Liver (tissue), 8 donors: ENCODE measurements at regions not wholly inside any gene's neighbourhood (a gene's known extent, or its start where the extent isn't known, plus 50 kb on each side); places are given as distances from the start of the nearest gene placed in this dataset.

Experiments used
- DNase-seq: peaks from one replicate; pipeline ENCODE4 v3.0.0-alpha.2; 2017; ENCODE audit warnings: low spot score
- H3K27ac ChIP-seq, 2 donors: one replicate each; pipeline ENCODE4 v1.7.0; 2013; ENCODE audit warnings: inconsistent platforms in 2 of 2, low read length in 2 of 2, control low read depth in 1 of 2, low read depth in 1 of 2, mild to moderate bottlenecking in 1 of 2
- H3K27me3 ChIP-seq, 4 donors: one replicate each; pipeline versions ENCODE4 v1.6.1 to v1.7.0; 2013; ENCODE audit warnings: low read length in 3 of 4, inconsistent platforms in 1 of 4, mild to moderate bottlenecking in 1 of 4, moderate library complexity in 1 of 4; ENCODE audit not compliant: control insufficient read depth in 4 of 4, insufficient read depth in 4 of 4
- H3K36me3 ChIP-seq, 4 donors: one replicate each; pipeline versions ENCODE4 v1.6.1 to v1.7.0; 2013; ENCODE audit warnings: low read length in 3 of 4, mild to moderate bottlenecking in 3 of 4, low read depth in 1 of 4, moderate library complexity in 1 of 4; ENCODE audit not compliant: control insufficient read depth in 4 of 4, insufficient read depth in 3 of 4
- H3K4me1 ChIP-seq, 4 donors: one replicate each; pipeline versions ENCODE4 v1.6.1 to v1.7.0; 2013; ENCODE audit warnings: low read length in 3 of 4, mild to moderate bottlenecking in 3 of 4, moderate library complexity in 1 of 4; ENCODE audit not compliant: control insufficient read depth in 4 of 4, insufficient read depth in 4 of 4
- H3K4me3 ChIP-seq, 3 donors: one replicate each; pipeline versions ENCODE4 v1.6.1 to v1.7.0; 2013; ENCODE audit warnings: low read length in 3 of 3, control low read depth in 1 of 3, low read depth in 1 of 3, mild to moderate bottlenecking in 1 of 3
- H3K9ac ChIP-seq, 2 donors: one replicate each; pipeline ENCODE4 v1.7.0; 2013; ENCODE audit warnings: low read length in 2 of 2, mild to moderate bottlenecking in 2 of 2, moderate library complexity in 2 of 2, control low read depth in 1 of 2, low read depth in 1 of 2
- H3K9me3 ChIP-seq, 4 donors: one replicate each; pipeline versions ENCODE4 v1.6.1 to v1.7.0; 2013; ENCODE audit warnings: low read length in 3 of 4; ENCODE audit not compliant: control insufficient read depth in 4 of 4
- ATF3 ChIP-seq: IDR thresholded peaks from 2 replicates; pipeline ENCODE4 v1.6.1; 2016; ENCODE audit warnings: antibody characterized with exemption
- CTCF ChIP-seq: fragments of 150-350 bp; IDR thresholded peaks from 2 replicates; pipeline ENCODE4 v1.5.1; 2017; ENCODE audit warnings: improper control_type of control experiment, low read depth, low read length; ENCODE audit not compliant: missing input control
- EGR1 ChIP-seq, 2 donors: IDR thresholded peaks; 2 replicates each; pipeline ENCODE4 v1.6.1; 2016 to 2018; ENCODE audit warnings: antibody characterized with exemption in 2 of 2, low read depth in 2 of 2
- FOXA1 ChIP-seq: IDR thresholded peaks from 2 replicates; pipeline ENCODE4 v1.6.1; 2016; ENCODE audit warnings: antibody characterized with exemption
- FOXA2 ChIP-seq: IDR thresholded peaks from 2 replicates; pipeline ENCODE4 v1.6.1; 2016; ENCODE audit warnings: antibody characterized with exemption
- GABPA ChIP-seq, 2 donors: IDR thresholded peaks in 1 of 2; conservative IDR thresholded peaks in 1 of 2; 2 replicates each; pipeline ENCODE4 v1.6.1; 2016; ENCODE audit warnings: antibody characterized with exemption in 2 of 2, mild to moderate bottlenecking in 1 of 2, moderate library complexity in 1 of 2
- HNF4A ChIP-seq, 2 donors: conservative IDR thresholded peaks; 2 replicates each; pipeline ENCODE4 v1.6.1; 2016; ENCODE audit warnings: antibody characterized with exemption in 2 of 2, mild to moderate bottlenecking in 2 of 2
- HNF4G ChIP-seq: IDR thresholded peaks from 2 replicates; pipeline ENCODE4 v1.6.1; 2016; ENCODE audit warnings: antibody characterized with exemption
- JUND ChIP-seq, 2 donors: IDR thresholded peaks; 2 replicates each; pipeline ENCODE4 v1.6.1; 2016; ENCODE audit warnings: antibody characterized with exemption in 2 of 2
- NR2F2 ChIP-seq: IDR thresholded peaks from 2 replicates; pipeline ENCODE4 v1.6.1; 2016; ENCODE audit warnings: antibody characterized with exemption
- RAD21 ChIP-seq, 2 donors: IDR thresholded peaks; 2 replicates each; pipeline ENCODE4 v1.6.1; 2016; ENCODE audit warnings: antibody characterized with exemption in 2 of 2, mild to moderate bottlenecking in 2 of 2
- REST ChIP-seq: IDR thresholded peaks from 2 replicates; pipeline ENCODE4 v1.6.1; 2016; ENCODE audit warnings: antibody characterized with exemption, mild to moderate bottlenecking
- RXRA ChIP-seq, 2 donors: IDR thresholded peaks; 2 replicates each; pipeline ENCODE4 v1.6.1; 2017 to 2018; ENCODE audit warnings: antibody characterized with exemption in 2 of 2, mild to moderate bottlenecking in 1 of 2
- SP1 ChIP-seq: IDR thresholded peaks from 2 replicates; pipeline ENCODE4 v1.6.1; 2018; ENCODE audit warnings: antibody characterized with exemption, mild to moderate bottlenecking
- YY1 ChIP-seq: IDR thresholded peaks from 2 replicates; pipeline ENCODE4 v1.6.1; 2016; ENCODE audit warnings: antibody characterized with exemption, mild to moderate bottlenecking
- WGBS: extraction: QIAGEN DNeasy Blood & Tissue Kit; methylation state at CpG from one replicate; pipeline ENCODE4 v1.1.7; 2013; 5-methylcytosine and 5-hydroxymethylcytosine counted together
- TF ChIP-seq, protein P1 (sequence below): IDR thresholded peaks from 2 replicates; pipeline ENCODE4 v1.6.1; 2016; ENCODE audit warnings: antibody characterized with exemption
- TF ChIP-seq, protein P2 (sequence below): IDR thresholded peaks from 2 replicates; pipeline ENCODE4 v1.6.1; 2016; ENCODE audit warnings: antibody characterized with exemption
- donor health status: healthy.
- donor health status: healthy.
- donor health status: healthy.
- donor health status: healthy.
- donor health status: healthy.

DNA sequence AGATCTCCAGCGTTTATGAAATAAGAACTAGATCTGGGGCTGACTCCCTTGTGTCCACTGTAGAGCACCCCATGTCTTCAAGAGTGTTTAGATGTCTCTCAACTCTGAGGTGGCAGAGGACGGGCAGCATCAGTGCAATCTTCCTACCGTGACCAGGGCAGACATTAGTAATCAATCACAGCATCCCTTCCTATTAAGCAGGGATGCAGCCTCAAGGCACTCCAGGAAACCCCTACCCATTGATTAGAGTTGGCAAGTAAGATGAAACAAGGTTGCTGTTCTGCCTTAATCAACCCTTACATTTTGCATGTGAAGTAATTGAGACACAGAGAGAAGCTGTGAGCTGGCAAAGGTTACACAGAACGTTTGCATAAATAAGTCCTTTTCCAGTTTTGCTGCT is 283.7 kb upstream of the ZMIZ1 start:
- Histone ChIP-seq H3K9me3 (no peaks in the 10 kb centered on the region), H3K9ac (no peak overlapping the region), H3K27ac (no peak overlapping the region), H3K36me3 (no peaks in the 10 kb centered on the region), H3K4me1 (no peaks in the 10 kb centered on the region), H3K27me3 (no peaks in the 10 kb centered on the region), H3K4me3 (no peak overlapping the region)
- no peak for TF ChIP-seq RAD21 (IDR thresholded peaks at IDR 0.05)
- TF ChIP-seq JUND (IDR thresholded peaks at IDR 0.05) = no peak
- TF ChIP-seq GABPA (IDR thresholded peaks at IDR 0.05 in 1 of 2, conservative IDR thresholded peaks at IDR 0.05 in 1 of 2) = no peak
- no peak for TF ChIP-seq ATF3
- TF ChIP-seq REST = no peak
- TF ChIP-seq FOXA2 = no peak
- TF ChIP-seq FOXA1 = no peak
- no peak for TF ChIP-seq HNF4A (conservative IDR thresholded peaks at IDR 0.05)
- TF ChIP-seq HNF4G = no peak
- no peak for TF ChIP-seq YY1
- no peak for TF ChIP-seq RXRA (IDR thresholded peaks at IDR 0.05)
- TF ChIP-seq EGR1 (IDR thresholded peaks at IDR 0.05; ENCODE audit: low read depth in 2 of 2) = no peak
- TF ChIP-seq, protein P1, sequence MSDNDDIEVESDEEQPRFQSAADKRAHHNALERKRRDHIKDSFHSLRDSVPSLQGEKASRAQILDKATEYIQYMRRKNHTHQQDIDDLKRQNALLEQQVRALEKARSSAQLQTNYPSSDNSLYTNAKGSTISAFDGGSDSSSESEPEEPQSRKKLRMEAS = no peak
- TF ChIP-seq CTCF = no peak
- DNase-seq = no peak
- 85% methylated on average over 4 of the region's 4 CpGs for WGBS

DNA sequence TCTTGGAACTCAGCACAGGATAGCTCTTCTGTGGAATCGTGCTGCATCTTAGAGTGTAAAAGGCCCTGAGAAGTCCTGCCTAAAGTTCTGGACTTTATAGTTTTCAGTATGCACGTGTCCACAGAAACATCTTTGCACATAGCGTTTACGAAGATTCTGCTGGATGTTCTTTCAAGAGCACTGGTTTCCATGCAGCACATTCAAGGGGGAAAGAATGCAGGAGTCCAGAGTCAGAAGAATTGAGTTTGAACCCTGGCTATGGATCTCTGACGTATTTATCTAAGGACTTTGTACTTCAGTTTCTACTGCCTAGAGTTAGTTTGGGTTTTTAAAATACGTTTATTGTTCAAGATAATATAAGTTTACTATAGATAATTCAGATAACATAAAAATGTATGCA is 282.8 kb upstream of the ZMIZ1 start:
- no peaks in the 10 kb centered on the region for H3K9me3 ChIP-seq
- no peaks in the 10 kb centered on the region for H3K4me1 ChIP-seq
- no peaks in the 10 kb centered on the region for H3K36me3 ChIP-seq
- no peak overlapping the region for H3K4me3 ChIP-seq
- no peak overlapping the region for H3K27ac ChIP-seq
- WGBS = 76% methylated on average over 6 of the region's 6 CpGs
- no peaks in the 10 kb centered on the region for H3K27me3 ChIP-seq
- no peak overlapping the region for H3K9ac ChIP-seq
- DNase-seq = no peak
- no peak for TF ChIP-seq FOXA1
- no peak for TF ChIP-seq ATF3
- no peak for TF ChIP-seq EGR1 (IDR thresholded peaks at IDR 0.05; ENCODE audit: low read depth in 2 of 2)
- TF ChIP-seq NR2F2 = no peak
- TF ChIP-seq REST = no peak
- TF ChIP-seq FOXA2 = no peak
- TF ChIP-seq CTCF = no peak
- TF ChIP-seq HNF4G = no peak
- TF ChIP-seq YY1 = no peak
- no peak for TF ChIP-seq RXRA (IDR thresholded peaks at IDR 0.05)
- no peak for TF ChIP-seq HNF4A (conservative IDR thresholded peaks at IDR 0.05)
- no peak for TF ChIP-seq JUND (IDR thresholded peaks at IDR 0.05)
- no peak for TF ChIP-seq SP1
- no peak for TF ChIP-seq GABPA (IDR thresholded peaks at IDR 0.05 in 1 of 2, conservative IDR thresholded peaks at IDR 0.05 in 1 of 2)
- TF ChIP-seq, protein P2, sequence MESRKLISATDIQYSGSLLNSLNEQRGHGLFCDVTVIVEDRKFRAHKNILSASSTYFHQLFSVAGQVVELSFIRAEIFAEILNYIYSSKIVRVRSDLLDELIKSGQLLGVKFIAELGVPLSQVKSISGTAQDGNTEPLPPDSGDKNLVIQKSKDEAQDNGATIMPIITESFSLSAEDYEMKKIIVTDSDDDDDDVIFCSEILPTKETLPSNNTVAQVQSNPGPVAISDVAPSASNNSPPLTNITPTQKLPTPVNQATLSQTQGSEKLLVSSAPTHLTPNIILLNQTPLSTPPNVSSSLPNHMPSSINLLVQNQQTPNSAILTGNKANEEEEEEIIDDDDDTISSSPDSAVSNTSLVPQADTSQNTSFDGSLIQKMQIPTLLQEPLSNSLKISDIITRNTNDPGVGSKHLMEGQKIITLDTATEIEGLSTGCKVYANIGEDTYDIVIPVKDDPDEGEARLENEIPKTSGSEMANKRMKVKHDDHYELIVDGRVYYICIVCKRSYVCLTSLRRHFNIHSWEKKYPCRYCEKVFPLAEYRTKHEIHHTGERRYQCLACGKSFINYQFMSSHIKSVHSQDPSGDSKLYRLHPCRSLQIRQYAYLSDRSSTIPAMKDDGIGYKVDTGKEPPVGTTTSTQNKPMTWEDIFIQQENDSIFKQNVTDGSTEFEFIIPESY = no peak
